NB4 (cell line): ENCODE measurements at regions not wholly inside any gene's neighbourhood (a gene's known extent, or its start where the extent isn't known, plus 50 kb on each side); places are given as distances from the start of the nearest gene placed in this dataset.

Experiments
- DNase-seq: peaks from one replicate; pipeline ENCODE4 v3.0.0; 2010; ENCODE audit warnings: low read depth
- H3K4me3 ChIP-seq: one replicate; pipeline ENCODE4 v1.5.1; 2011; ENCODE audit warnings: mild to moderate bottlenecking, low read depth, low read length, moderate library complexity
- CTCF ChIP-seq: IDR thresholded peaks from one replicate; pipeline ENCODE4 v1.5.1; 2012; ENCODE audit warnings: low read depth, low read length
- MAX ChIP-seq: IDR thresholded peaks from 2 replicates; pipeline ENCODE4 v1.6.1; 2011; ENCODE audit warnings: low read depth, low read length
- MYC ChIP-seq: IDR thresholded peaks from 2 replicates; pipeline ENCODE4 v1.6.1; 2011; ENCODE audit warnings: low read depth, low read length
- POLR2A ChIP-seq: IDR thresholded peaks from 2 replicates; pipeline ENCODE4 v1.6.1; 2011; ENCODE audit warnings: mild to moderate bottlenecking; ENCODE audit not compliant: insufficient read length; ENCODE audit errors: extremely low read depth

- DNase-seq, result no peak
- TF ChIP-seq MAX, result no peak
- no peak for TF ChIP-seq MYC
- TF ChIP-seq CTCF, result no peak
- no peak for TF ChIP-seq POLR2A
- H3K4me3 ChIP-seq, result no peak overlapping the region
These were observed 100.4 kb upstream of the LCLAT1 start for GRCh38 chr2:30346471-30347169.

- DNase-seq, result no peak
- no peak for TF ChIP-seq MAX
- no peak for TF ChIP-seq CTCF
- no peak for TF ChIP-seq POLR2A
- TF ChIP-seq MYC, result no peak
- no peak overlapping the region for H3K4me3 ChIP-seq
These were observed 98.2 kb upstream of the LCLAT1 start for GRCh38 chr2:30348825-30349224.

- DNase-seq, result no peak
- TF ChIP-seq MAX, result no peak
- TF ChIP-seq CTCF, result no peak
- no peak for TF ChIP-seq POLR2A
- no peak for TF ChIP-seq MYC
- H3K4me3 ChIP-seq, result no peak overlapping the region
These were observed 97.4 kb upstream of the LCLAT1 start for GRCh38 chr2:30349691-30350090.

- TF ChIP-seq MYC (no peak), MAX (no peak)
- H3K4me3 ChIP-seq, result no peak overlapping the region
- DNase-seq, result no peak
These were observed 95.9 kb upstream of the LCLAT1 start for GRCh38 chr2:30351116-30351515.

- TF ChIP-seq CTCF (no peak), MAX (no peak), MYC (no peak), POLR2A (no peak)
- no peak overlapping the region for H3K4me3 ChIP-seq
- peak; percentile 8 for DNase-seq
These were observed 95.1 kb upstream of the LCLAT1 start for GRCh38 chr2:30351949-30352348.

- no peak overlapping the region for H3K4me3 ChIP-seq
- TF ChIP-seq CTCF (no peak), MAX (no peak), POLR2A (no peak), MYC (no peak)
- no peak for DNase-seq
These were observed 92.9 kb upstream of the LCLAT1 start for GRCh38 chr2:30354150-30354549.
